IMR-90 (cell line): ENCODE measurements at regions not wholly inside any gene's neighbourhood (a gene's known extent, or its start where the extent isn't known, plus 50 kb on each side); places are given as distances from the start of the nearest gene placed in this dataset.

Experiments used
- ATAC-seq: fragments of 200-7000 bp; cut with Tn5 transposase; 2 replicates; pipeline ENCODE4 v1.9.1; 2020; ENCODE audit warnings: low read depth, mild to moderate bottlenecking, moderate library complexity
- BruUV-seq: library from RNA; stranded (reverse); fragments of 400-500 nt; replicated peaks from 2 replicates; lab custom pipeline; 2021; lab: Mats Ljungman, UMichigan
- CTCF ChIA-PET: fragments of 300-600 bp; formaldehyde crosslinking; extraction: SDS; loops from one replicate; lab custom pipeline; 2021; ENCODE audit warnings: antibody characterized with exemption; lab: Yijun Ruan, JAX
- POLR2A ChIA-PET: fragments of 300-600 bp; sonication (Branson Sonifier 250); formaldehyde crosslinking; loops from one replicate; lab custom pipeline; 2022; ENCODE audit warnings: antibody characterized with exemption; ENCODE audit not compliant: unreplicated experiment; lab: Charles Lee
- DNase-seq: peaks from one replicate; pipeline ENCODE4 v3.0.0; 2013
- H2AFZ ChIP-seq: replicated peaks from 2 replicates; pipeline ENCODE3; 2013; ENCODE audit warnings: low read length, mild to moderate bottlenecking; ENCODE audit not compliant: poor library complexity
- H2AK5ac ChIP-seq: 2 replicates; pipeline ENCODE4 v1.6.1; 2013; ENCODE audit warnings: low read depth, low read length, inconsistent platforms
- H2AK9ac ChIP-seq: replicated peaks from 2 replicates; pipeline ENCODE3; 2013; ENCODE audit warnings: mild to moderate bottlenecking, low read depth, low read length, moderate library complexity; ENCODE audit not compliant: poor library complexity
- H2BK120ac ChIP-seq: 2 replicates; pipeline ENCODE4 v1.6.1; 2013; ENCODE audit warnings: low read depth, low read length, inconsistent platforms
- H2BK15ac ChIP-seq: 3 replicates; pipeline ENCODE4 v1.6.1; 2013; ENCODE audit warnings: low read depth, low read length, inconsistent platforms
- H2BK20ac ChIP-seq: 2 replicates; pipeline ENCODE4 v1.6.1; 2013; ENCODE audit warnings: low read depth, mild to moderate bottlenecking, inconsistent platforms, low read length, moderate library complexity
- H2BK5ac ChIP-seq: 2 replicates; pipeline ENCODE4 v1.6.1; 2013; ENCODE audit warnings: mild to moderate bottlenecking, low read depth, low read length, inconsistent platforms; ENCODE audit not compliant: poor library complexity, severe bottlenecking
- H3K14ac ChIP-seq: replicated peaks from 2 replicates; pipeline ENCODE4 v1.6.1; 2013; ENCODE audit warnings: low read depth, low read length, inconsistent platforms
- H3K18ac ChIP-seq: 2 replicates; pipeline ENCODE4 v1.6.1; 2013; ENCODE audit warnings: low read depth, low read length, control low read depth
- H3K23ac ChIP-seq: 2 replicates; pipeline ENCODE4 v1.6.1; 2013; ENCODE audit warnings: low read depth, low read length, inconsistent platforms
- H3K27ac ChIP-seq: 2 replicates; pipeline ENCODE4 v1.5.1; 2013; ENCODE audit warnings: mild to moderate bottlenecking, control low read depth, low read length; ENCODE audit not compliant: insufficient read depth
- H3K27me3 ChIP-seq: 2 replicates; pipeline ENCODE4 v1.6.1; 2013; ENCODE audit warnings: low read length; ENCODE audit not compliant: control insufficient read depth, insufficient read depth
- H3K36me3 ChIP-seq: 2 replicates; pipeline ENCODE4 v1.6.1; 2013; ENCODE audit warnings: low read length, mixed read lengths; ENCODE audit not compliant: control insufficient read depth, insufficient read depth
- H3K4ac ChIP-seq: 2 replicates; pipeline ENCODE4 v1.6.1; 2013; ENCODE audit warnings: low read depth, low read length, inconsistent platforms
- H3K4me1 ChIP-seq: 2 replicates; pipeline ENCODE4 v1.6.1; 2013; ENCODE audit warnings: low read length, mixed read lengths; ENCODE audit not compliant: control insufficient read depth, insufficient read depth
- H3K4me2 ChIP-seq: 2 replicates; pipeline ENCODE4 v1.6.1; 2013; ENCODE audit warnings: low read depth, mild to moderate bottlenecking, control low read depth, low read length, moderate library complexity
- H3K4me3 ChIP-seq: 2 replicates; pipeline ENCODE4 v1.5.1; 2013; ENCODE audit warnings: low read depth, mild to moderate bottlenecking, control low read depth, low read length, moderate library complexity; ENCODE audit not compliant: insufficient read depth
- H3K56ac ChIP-seq: 2 replicates; pipeline ENCODE4 v1.6.1; 2013; ENCODE audit warnings: low read length, inconsistent platforms; ENCODE audit not compliant: insufficient read depth; ENCODE audit errors: extremely low read depth
- H3K79me1 ChIP-seq, 2 experiments: 2 replicates each; pipeline ENCODE4 v1.6.1; 2013; ENCODE audit warnings: low read length in 2 of 2, inconsistent platforms in 1 of 2, low read depth in 1 of 2
- H3K9ac ChIP-seq: 2 replicates; pipeline ENCODE4 v1.6.1; 2013; ENCODE audit warnings: low read depth, low read length, control low read depth
- H3K9me1 ChIP-seq: 2 replicates; pipeline ENCODE4 v1.6.1; 2013; ENCODE audit warnings: low read length, inconsistent platforms; ENCODE audit not compliant: insufficient read depth
- H3K9me3 ChIP-seq: 2 replicates; pipeline ENCODE4 v1.6.1; 2013; ENCODE audit warnings: low read length; ENCODE audit not compliant: control insufficient read depth, insufficient read depth
- H4K20me1 ChIP-seq: 2 replicates; pipeline ENCODE4 v1.6.1; 2013; ENCODE audit warnings: low read length, inconsistent platforms; ENCODE audit not compliant: insufficient read depth
- H4K5ac ChIP-seq: 2 replicates; pipeline ENCODE4 v1.6.1; 2013; ENCODE audit warnings: mild to moderate bottlenecking, low read depth, low read length, control low read depth
- H4K8ac ChIP-seq, 2 experiments: 2 replicates each; pipeline ENCODE4 v1.6.1; 2013; ENCODE audit warnings: low read depth in 2 of 2, low read length in 2 of 2, control low read depth in 1 of 2, inconsistent platforms in 1 of 2
- H4K91ac ChIP-seq: 2 replicates; pipeline ENCODE4 v1.6.1; 2013; ENCODE audit warnings: low read depth, low read length, inconsistent platforms; ENCODE audit not compliant: insufficient read depth
- BHLHE40 ChIP-seq: fragments of 150-350 bp; IDR thresholded peaks from 2 replicates; pipeline ENCODE4 v1.6.1; 2016; ENCODE audit warnings: mild to moderate bottlenecking, low read depth, low read length
- CTCF ChIP-seq: conservative IDR thresholded peaks from 2 replicates; pipeline ENCODE4 v1.5.1; 2012; ENCODE audit warnings: mild to moderate bottlenecking, low read depth, low read length, improper control_type of control experiment
- MAZ ChIP-seq: IDR thresholded peaks from 2 replicates; pipeline ENCODE4 v1.6.1; 2012; ENCODE audit warnings: low read depth, mild to moderate bottlenecking, low read length, improper control_type of control experiment, moderate library complexity, borderline replicate concordance
- RCOR1 ChIP-seq: IDR thresholded peaks from 2 replicates; pipeline ENCODE4 v1.6.1; 2012; ENCODE audit warnings: mild to moderate bottlenecking, low read length, improper control_type of control experiment; ENCODE audit not compliant: insufficient replicate concordance
- WGBS, 2 experiments: methylation state at CpG; one replicate each; pipeline versions ENCODE4 v1.1.5 to v1.1.7; 2013; ENCODE audit warnings: missing lambda C conversion rate in 2 of 2; ENCODE audit not compliant: insufficient read length in 1 of 2; ENCODE audit errors: extremely low coverage in 2 of 2; 5-methylcytosine and 5-hydroxymethylcytosine counted together
- dilution Hi-C: fragments of 300-500 bp; cut with HindIII; formaldehyde crosslinking; loops from one replicate; pipeline ENCODE4 v1.14.3; 2018; ENCODE audit warnings: low sequenced_read_pairs; ENCODE audit not compliant: unreplicated experiment
- in situ Hi-C: fragments of 300-500 bp; cut with MboI; formaldehyde crosslinking; loops from 3 replicates; pipeline ENCODE4 v1.14.3; 2019; ENCODE audit warnings: low sequenced_read_pairs, inconsistent platforms, mixed read lengths
- intact Hi-C: fragments of 100-400 bp; cut with micrococcal nuclease; formaldehyde crosslinking; loops from 2 replicates; pipeline ENCODE4 v1.10.0; 2022
- TF ChIP-seq, protein P1 (sequence below): fragments of 150-350 bp; IDR thresholded peaks from 2 replicates; pipeline ENCODE4 v1.6.1; 2017; ENCODE audit warnings: mild to moderate bottlenecking, antibody characterized with exemption, low read length, low read depth
- TF ChIP-seq, protein P2 (sequence below): fragments of 150-350 bp; IDR thresholded peaks from 2 replicates; pipeline ENCODE4 v1.6.1; 2016; ENCODE audit warnings: low read depth, mild to moderate bottlenecking, low read length, moderate library complexity, borderline replicate concordance

DNA sequence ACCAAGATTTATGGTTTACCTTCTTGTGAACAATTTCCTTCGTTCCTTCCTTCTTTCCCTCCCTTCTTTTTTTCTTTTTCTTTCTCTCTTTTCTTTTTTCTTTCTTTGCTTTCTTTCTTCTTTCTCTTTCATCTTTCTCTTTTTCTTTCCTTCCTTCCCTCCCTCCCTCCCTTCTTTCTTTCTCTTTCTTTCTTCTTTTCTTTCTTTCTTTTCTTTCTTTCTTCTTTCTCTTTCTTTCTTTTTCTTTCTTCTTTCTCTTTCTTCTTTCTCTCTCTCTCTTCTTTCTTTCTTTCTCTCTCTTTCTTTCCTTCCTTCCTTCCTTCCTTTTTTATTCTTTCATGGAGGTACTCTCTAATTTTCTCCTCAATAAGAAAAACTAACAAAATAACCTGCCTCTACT, 462.1 kb upstream of the ATP2B1 start:
- POLR2A ChIA-PET = no interaction called here
- BruUV-seq = no TSS peak
- intact Hi-C loops = no loop called here

More for the DNA sequence above, 462.1 kb upstream of the ATP2B1 start:
- no peaks in the 10 kb centered on the region for H3K9me1 ChIP-seq
- no peak overlapping the region for H2BK20ac ChIP-seq
- CTCF ChIA-PET = no interaction called here
- no peak overlapping the region for H3K56ac ChIP-seq
- in situ Hi-C loops (no loop called here), dilution Hi-C loops (no loop called here)
- no peak overlapping the region for H4K5ac ChIP-seq
- no peak overlapping the region for H3K4me3 ChIP-seq
- no peak overlapping the region for H3K27ac ChIP-seq
- WGBS, 2 experiments = 80% methylated on average over 1 of the region's 1 CpG; no CpG with 5 or more reads in 1 of the 2 experiments
- no peak for ATAC-seq
- H2BK15ac ChIP-seq = no peak overlapping the region
- no peak overlapping the region for H4K91ac ChIP-seq
- no peaks in the 10 kb centered on the region for H3K9me3 ChIP-seq
- no peak overlapping the region for H3K18ac ChIP-seq
- no peaks in the 10 kb centered on the region for H3K36me3 ChIP-seq
- no peak overlapping the region for H2BK120ac ChIP-seq
- no peak overlapping the region for H2BK5ac ChIP-seq
- no peak overlapping the region for H3K9ac ChIP-seq
- no peak for DNase-seq
- no peaks in the 10 kb centered on the region for H4K20me1 ChIP-seq
- H3K79me1 ChIP-seq = no peaks in the 10 kb centered on the region
- H2AK9ac ChIP-seq = no peak overlapping the region
- no peak overlapping the region for H3K4me2 ChIP-seq
- no peak overlapping the region for H2AK5ac ChIP-seq
- no peaks in the 10 kb centered on the region for H3K4me1 ChIP-seq
- H2AFZ ChIP-seq = no peak overlapping the region
- H3K14ac ChIP-seq = no peak overlapping the region
- no peak overlapping the region for H3K4ac ChIP-seq
- H3K23ac ChIP-seq = no peak overlapping the region
- TF ChIP-seq CTCF (no peak), RCOR1 (no peak), MAZ (no peak), BHLHE40 (no peak)
- TF ChIP-seq, protein P1, sequence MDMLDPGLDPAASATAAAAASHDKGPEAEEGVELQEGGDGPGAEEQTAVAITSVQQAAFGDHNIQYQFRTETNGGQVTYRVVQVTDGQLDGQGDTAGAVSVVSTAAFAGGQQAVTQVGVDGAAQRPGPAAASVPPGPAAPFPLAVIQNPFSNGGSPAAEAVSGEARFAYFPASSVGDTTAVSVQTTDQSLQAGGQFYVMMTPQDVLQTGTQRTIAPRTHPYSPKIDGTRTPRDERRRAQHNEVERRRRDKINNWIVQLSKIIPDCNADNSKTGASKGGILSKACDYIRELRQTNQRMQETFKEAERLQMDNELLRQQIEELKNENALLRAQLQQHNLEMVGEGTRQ = no peak
- TF ChIP-seq, protein P2, sequence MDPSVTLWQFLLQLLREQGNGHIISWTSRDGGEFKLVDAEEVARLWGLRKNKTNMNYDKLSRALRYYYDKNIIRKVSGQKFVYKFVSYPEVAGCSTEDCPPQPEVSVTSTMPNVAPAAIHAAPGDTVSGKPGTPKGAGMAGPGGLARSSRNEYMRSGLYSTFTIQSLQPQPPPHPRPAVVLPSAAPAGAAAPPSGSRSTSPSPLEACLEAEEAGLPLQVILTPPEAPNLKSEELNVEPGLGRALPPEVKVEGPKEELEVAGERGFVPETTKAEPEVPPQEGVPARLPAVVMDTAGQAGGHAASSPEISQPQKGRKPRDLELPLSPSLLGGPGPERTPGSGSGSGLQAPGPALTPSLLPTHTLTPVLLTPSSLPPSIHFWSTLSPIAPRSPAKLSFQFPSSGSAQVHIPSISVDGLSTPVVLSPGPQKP = no peak
- H4K8ac ChIP-seq = no peak overlapping the region
- H3K27me3 ChIP-seq = no peaks in the 10 kb centered on the region
